NT2/D1 (cell line): ENCODE measurements at regions not wholly inside any gene's neighbourhood (a gene's known extent, or its start where the extent isn't known, plus 50 kb on each side); places are given as distances from the start of the nearest gene placed in this dataset.

Experiments
- DNase-seq: peaks from one replicate; pipeline ENCODE4 v3.0.0-alpha.2; 2011; ENCODE audit warnings: low read depth, low spot score
- H3K27me3 ChIP-seq: 2 replicates; pipeline ENCODE4 v1.6.0; 2011; ENCODE audit warnings: mild to moderate bottlenecking; ENCODE audit not compliant: insufficient read length, insufficient read depth
- H3K36me3 ChIP-seq: 2 replicates; pipeline ENCODE4 v1.6.1; 2011; ENCODE audit warnings: mild to moderate bottlenecking, low read length, mixed read lengths; ENCODE audit not compliant: insufficient read depth, insufficient read length
- H3K4me1 ChIP-seq: 2 replicates; pipeline ENCODE4 v1.5.1; 2011; ENCODE audit not compliant: insufficient read depth, insufficient read length
- H3K4me3 ChIP-seq: 2 replicates; pipeline ENCODE4 v1.5.1; 2011; ENCODE audit warnings: low read depth; ENCODE audit not compliant: insufficient read length
- H3K9ac ChIP-seq: 2 replicates; pipeline ENCODE4 v1.6.0; 2011; ENCODE audit warnings: low read depth; ENCODE audit not compliant: insufficient read length
- H3K9me3 ChIP-seq: 2 replicates; pipeline ENCODE4 v1.5.1; 2011; ENCODE audit warnings: mild to moderate bottlenecking, low read length; ENCODE audit not compliant: insufficient read depth
- SUZ12 ChIP-seq: IDR thresholded peaks from 2 replicates; pipeline ENCODE4 v1.6.1; 2011; ENCODE audit not compliant: insufficient read length, insufficient read depth; ENCODE audit errors: extremely low read depth
- YY1 ChIP-seq: IDR thresholded peaks from 2 replicates; pipeline ENCODE4 v1.6.1; 2011; ENCODE audit not compliant: insufficient read length, insufficient read depth
- ZNF274 ChIP-seq: IDR thresholded peaks from 2 replicates; pipeline ENCODE4 v1.6.1; 2011; ENCODE audit warnings: mild to moderate bottlenecking, low read depth, low read length

DNA sequence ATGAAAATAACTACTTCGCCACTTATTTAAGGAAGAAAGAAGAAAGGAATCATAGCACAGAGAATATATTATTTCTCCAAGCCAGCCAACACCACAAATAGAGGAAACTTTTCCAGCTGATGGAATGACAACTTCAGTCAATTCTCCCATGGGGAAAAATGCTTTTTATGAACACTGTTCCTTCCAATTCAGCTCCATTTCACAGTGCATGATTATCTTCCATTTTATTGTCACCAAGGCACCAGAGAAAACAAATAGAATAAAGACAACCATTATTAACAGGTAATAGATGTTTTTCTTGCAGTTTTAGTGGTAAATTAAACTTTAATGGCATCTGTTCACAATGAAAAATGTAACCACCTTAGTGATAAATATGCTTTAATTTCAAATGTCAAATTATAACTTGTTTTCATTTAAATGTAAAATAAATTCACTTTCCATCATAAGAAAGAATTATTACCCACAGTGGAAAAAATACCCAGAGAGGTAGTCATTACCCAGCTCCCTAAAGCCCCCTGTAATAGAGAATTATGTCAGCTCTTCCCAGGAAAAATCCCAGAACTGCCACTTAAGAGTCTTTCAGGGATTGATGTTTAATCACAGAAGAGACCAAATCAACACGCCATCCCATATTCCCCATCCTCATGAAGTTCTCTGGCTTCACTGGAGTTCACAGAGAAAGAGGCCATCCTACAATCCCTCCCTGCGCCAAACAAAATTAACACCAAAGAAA, 828.3 kb upstream of the TMEM132C start:
- TF ChIP-seq ZNF274 (no peak), SUZ12 (no peak), YY1 (no peak)
- no peak overlapping the region for H3K9ac ChIP-seq
- no peak overlapping the region for H3K4me3 ChIP-seq
- H3K4me1 ChIP-seq = no peaks in the 10 kb centered on the region
- no peaks in the 10 kb centered on the region for H3K36me3 ChIP-seq
- peaks cover 15% of the 10 kb centered on the region for H3K9me3 ChIP-seq
- DNase-seq = no peak
- no peaks in the 10 kb centered on the region for H3K27me3 ChIP-seq

DNA sequence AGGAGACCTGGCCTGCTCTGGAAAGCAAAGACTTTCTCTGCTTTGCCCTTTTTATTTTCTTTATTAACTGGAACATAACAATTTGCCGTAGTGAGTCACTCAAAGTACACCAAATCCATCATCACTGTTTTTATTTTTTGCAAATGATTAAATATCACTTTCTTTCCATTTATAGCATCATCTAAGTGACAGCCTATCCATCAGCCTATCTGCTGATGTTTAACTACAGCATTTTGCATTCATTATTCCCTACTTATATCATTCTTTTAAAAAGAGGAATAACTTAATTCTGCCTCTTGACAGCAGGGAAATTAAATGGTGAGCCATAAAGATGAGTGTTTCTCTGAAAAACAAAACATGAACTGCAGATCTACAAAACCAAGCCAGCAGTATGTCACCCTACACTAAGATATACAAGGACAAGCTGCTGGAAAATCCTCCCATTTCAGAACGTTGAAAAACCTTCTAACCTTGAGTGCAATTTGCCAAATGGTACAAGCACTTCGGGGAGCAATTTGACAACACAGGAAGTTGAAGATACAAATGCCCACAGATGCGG, 821.3 kb upstream of the TMEM132C start:
- no peak for DNase-seq

DNA sequence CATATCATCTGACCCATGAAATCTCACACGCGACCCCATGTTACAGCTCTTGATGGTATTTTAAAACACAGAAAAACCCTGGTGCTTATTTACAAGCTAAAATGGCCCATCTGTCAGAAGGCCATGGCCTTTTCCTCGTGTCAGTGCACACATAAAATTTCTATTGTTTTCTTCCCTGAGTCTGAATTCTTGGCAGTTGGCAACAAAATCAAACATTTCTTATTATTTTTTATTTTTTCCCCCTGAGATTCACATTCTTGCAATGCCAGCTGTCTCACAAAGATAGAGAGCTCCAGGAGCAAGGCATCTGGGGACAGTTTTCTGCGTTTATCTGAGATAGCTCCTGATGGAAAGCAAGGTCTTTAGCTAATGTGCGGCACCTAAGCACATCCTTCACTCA, 818.1 kb upstream of the TMEM132C start:
- Histone ChIP-seq H3K9ac (no peak overlapping the region), H3K4me1 (no peaks in the 10 kb centered on the region), H3K36me3 (no peaks in the 10 kb centered on the region), H3K9me3 (no peaks in the 10 kb centered on the region), H3K4me3 (no peak overlapping the region), H3K27me3 (peaks cover 5% of the 10 kb centered on the region)
- DNase-seq = no peak
- TF ChIP-seq SUZ12 (no peak), YY1 (no peak), ZNF274 (no peak)

More for the DNA sequence above, 821.3 kb upstream of the TMEM132C start:
- H3K4me1 ChIP-seq = no peaks in the 10 kb centered on the region
- TF ChIP-seq YY1 (no peak), SUZ12 (no peak), ZNF274 (no peak)
- H3K4me3 ChIP-seq = no peak overlapping the region
- no peak overlapping the region for H3K9ac ChIP-seq
- H3K9me3 ChIP-seq = no peaks in the 10 kb centered on the region
- no peaks in the 10 kb centered on the region for H3K27me3 ChIP-seq
- no peaks in the 10 kb centered on the region for H3K36me3 ChIP-seq

DNA sequence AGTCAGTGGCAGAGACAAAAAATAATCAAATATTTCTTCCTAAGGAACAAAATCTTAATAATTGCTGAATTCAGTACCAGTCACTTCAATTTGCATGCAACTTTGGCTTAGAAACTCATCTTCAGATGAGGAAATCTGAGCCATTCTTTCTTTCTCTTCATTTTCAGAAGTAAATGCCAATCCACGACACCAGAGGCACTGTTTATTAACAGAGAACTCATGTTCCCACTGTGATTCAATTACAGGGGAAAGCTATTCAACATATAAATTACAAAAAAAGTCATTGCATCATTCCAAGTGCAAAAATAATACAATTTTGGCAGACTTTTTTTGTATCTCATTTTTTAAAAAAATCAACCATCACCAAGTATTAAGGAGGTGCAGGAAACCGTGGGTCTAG, 816.1 kb upstream of the TMEM132C start:
- H3K9ac ChIP-seq = no peak overlapping the region

DNA sequence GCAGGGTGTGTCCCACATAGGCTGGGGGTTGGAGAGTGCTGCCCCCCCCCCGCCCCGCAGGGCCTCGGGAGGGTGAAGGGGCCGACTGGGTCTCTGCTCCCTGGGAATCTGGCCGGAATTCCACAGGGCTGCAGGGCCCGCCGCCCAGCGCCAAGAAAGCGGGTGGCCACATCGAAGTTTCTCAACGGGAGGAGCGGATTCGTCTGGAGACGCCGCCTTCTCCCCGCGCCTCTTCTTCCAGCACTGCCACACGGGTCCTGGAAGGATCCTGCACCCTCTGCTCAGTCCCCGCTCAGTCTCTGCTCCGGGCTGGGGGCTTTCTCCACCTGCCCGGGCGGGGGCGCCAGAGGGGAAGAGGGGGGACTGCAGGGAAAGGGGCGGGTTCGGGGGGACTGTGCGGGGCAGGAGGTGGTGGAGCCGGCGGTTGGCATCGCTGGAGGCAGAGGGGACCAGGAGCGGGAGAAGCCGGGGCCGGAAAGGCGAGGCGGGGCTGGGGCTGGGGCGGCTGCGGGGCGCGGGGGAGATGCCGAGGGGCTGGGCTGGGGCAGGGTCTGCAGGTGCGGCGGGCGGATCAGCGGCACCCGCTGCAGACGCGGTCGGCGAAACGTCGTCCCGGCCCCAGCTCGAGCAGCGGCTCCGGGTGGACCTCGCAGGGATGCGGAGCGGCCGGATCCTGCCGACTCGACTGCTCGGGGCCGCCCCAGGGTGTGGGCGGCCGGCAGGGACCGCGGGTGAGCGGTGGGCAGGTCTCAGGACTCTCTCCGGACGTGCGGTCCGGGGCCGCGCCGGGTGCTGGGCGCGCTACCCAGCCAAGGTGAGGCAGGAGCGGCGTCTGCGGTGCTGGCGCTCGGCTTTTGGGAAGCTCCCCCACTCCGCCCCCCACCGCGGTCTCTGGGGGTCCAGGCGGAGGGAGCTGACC, 811.4 kb upstream of the TMEM132C start:
- Histone ChIP-seq H3K4me3 (peak overlapping the region; percentile 47), H3K9ac (peak overlapping the region; percentile 54), H3K4me1 (no peaks in the 10 kb centered on the region), H3K9me3 (no peaks in the 10 kb centered on the region), H3K36me3 (no peaks in the 10 kb centered on the region), H3K27me3 (peaks cover 43% of the 10 kb centered on the region)
- DNase-seq = no peak
- no peak for TF ChIP-seq ZNF274
- no peak for TF ChIP-seq SUZ12
- no peak for TF ChIP-seq YY1

More for the DNA sequence above, 816.1 kb upstream of the TMEM132C start:
- Histone ChIP-seq H3K27me3 (peaks cover 19% of the 10 kb centered on the region), H3K4me3 (no peak overlapping the region), H3K4me1 (no peaks in the 10 kb centered on the region), H3K9me3 (no peaks in the 10 kb centered on the region), H3K36me3 (no peaks in the 10 kb centered on the region)
- TF ChIP-seq SUZ12 (no peak), ZNF274 (no peak), YY1 (no peak)
- no peak for DNase-seq

- TF ChIP-seq YY1 (no peak), ZNF274 (no peak), SUZ12 (no peak)
- H3K27me3 ChIP-seq = peaks cover 43% of the 10 kb centered on the region
Observed at GRCh38 chr12:127457726-127458125, 809.2 kb upstream of the TMEM132C start.

GRCh38 chr12:127459166-127459565, 807.8 kb upstream of the TMEM132C start:
- no peak for DNase-seq
- H3K4me1 ChIP-seq = no peaks in the 10 kb centered on the region
- TF ChIP-seq YY1 (no peak), SUZ12 (no peak), ZNF274 (no peak)

More at GRCh38 chr12:127457726-127458125, 809.2 kb upstream of the TMEM132C start:
- no peak overlapping the region for H3K4me3 ChIP-seq
- H3K4me1 ChIP-seq = no peaks in the 10 kb centered on the region
- H3K9me3 ChIP-seq = no peaks in the 10 kb centered on the region
- H3K36me3 ChIP-seq = no peaks in the 10 kb centered on the region
- no peak for DNase-seq
- H3K9ac ChIP-seq = no peak overlapping the region

More at GRCh38 chr12:127459166-127459565, 807.8 kb upstream of the TMEM132C start:
- Histone ChIP-seq H3K27me3 (peaks cover 37% of the 10 kb centered on the region), H3K9me3 (no peaks in the 10 kb centered on the region), H3K9ac (no peak overlapping the region), H3K4me3 (no peak overlapping the region), H3K36me3 (no peaks in the 10 kb centered on the region)
